ENCODE measurements at regions not wholly inside any gene's neighbourhood (a gene's known extent, or its start where the extent isn't known, plus 50 kb on each side); places are given as distances from the start of the nearest gene placed in this dataset.

GRCh38 chr9:12930906-12931305 lies 156.1 kb downstream of the LURAP1L start:
- intact Hi-C loops (cut with micrococcal nuclease) = no loop called here

- intact Hi-C loops (cut with micrococcal nuclease) = no loop called here
These were observed 159.1 kb downstream of the LURAP1L start for GRCh38 chr9:12933957-12934356.

GRCh38 chr9:12934545-12935272 lies 159.9 kb downstream of the LURAP1L start:
- intact Hi-C loops (cut with micrococcal nuclease) = no loop called here

- intact Hi-C loops (cut with micrococcal nuclease) = no loop called here
These were observed 160.9 kb downstream of the LURAP1L start for GRCh38 chr9:12935714-12936113.

- intact Hi-C loops (cut with micrococcal nuclease) = no loop called here
These were observed 179.6 kb downstream of the LURAP1L start for GRCh38 chr9:12954441-12954840.

GRCh38 chr9:12955510-12956163 lies 180.8 kb downstream of the LURAP1L start:
- intact Hi-C loops (cut with micrococcal nuclease) = no loop called here

GRCh38 chr9:12956261-12956660 lies 181.4 kb downstream of the LURAP1L start:
- intact Hi-C loops (cut with micrococcal nuclease) = no loop called here

GRCh38 chr9:12956805-12957204 lies 182.0 kb downstream of the LURAP1L start:
- intact Hi-C loops (cut with micrococcal nuclease) = no loop called here

- intact Hi-C loops (cut with micrococcal nuclease) = no loop called here
These were observed 183.5 kb downstream of the LURAP1L start for GRCh38 chr9:12958279-12958678.

GRCh38 chr9:12958708-12959107 lies 183.9 kb downstream of the LURAP1L start:
- intact Hi-C loops (cut with micrococcal nuclease) = no loop called here

- intact Hi-C loops (cut with micrococcal nuclease) = no loop called here
These were observed 186.5 kb downstream of the LURAP1L start for GRCh38 chr9:12961276-12961809.

GRCh38 chr9:12963537-12963936 lies 188.7 kb downstream of the LURAP1L start:
- intact Hi-C loops (cut with micrococcal nuclease) = no loop called here

GRCh38 chr9:12964271-12964670 lies 189.5 kb downstream of the LURAP1L start:
- intact Hi-C loops (cut with micrococcal nuclease) = no loop called here

GRCh38 chr9:12965303-12965702 lies 190.5 kb downstream of the LURAP1L start:
- intact Hi-C loops (cut with micrococcal nuclease) = no loop called here

GRCh38 chr9:12968093-12968492 lies 193.3 kb downstream of the LURAP1L start:
- intact Hi-C loops (cut with micrococcal nuclease) = no loop called here

- intact Hi-C loops (cut with micrococcal nuclease) = no loop called here
These were observed 198.1 kb downstream of the LURAP1L start for GRCh38 chr9:12972608-12973589.

- intact Hi-C loops (cut with micrococcal nuclease) = no loop called here
These were observed 198.9 kb downstream of the LURAP1L start for GRCh38 chr9:12973710-12974109.

- intact Hi-C loops (cut with micrococcal nuclease) = no loop called here
These were observed 199.9 kb downstream of the LURAP1L start for GRCh38 chr9:12974671-12975070.

- intact Hi-C loops (cut with micrococcal nuclease) = no loop called here
These were observed 200.7 kb downstream of the LURAP1L start for GRCh38 chr9:12975496-12975895.

GRCh38 chr9:12980085-12980851 lies 205.4 kb downstream of the LURAP1L start:
- intact Hi-C loops (cut with micrococcal nuclease) = no loop called here

- intact Hi-C loops (cut with micrococcal nuclease) = no loop called here
These were observed 213.4 kb downstream of the LURAP1L start for GRCh38 chr9:12988258-12988657.
